ENCODE measurements at regions not wholly inside any gene's neighbourhood (a gene's known extent, or its start where the extent isn't known, plus 50 kb on each side); places are given as distances from the start of the nearest gene placed in this dataset.

DNA sequence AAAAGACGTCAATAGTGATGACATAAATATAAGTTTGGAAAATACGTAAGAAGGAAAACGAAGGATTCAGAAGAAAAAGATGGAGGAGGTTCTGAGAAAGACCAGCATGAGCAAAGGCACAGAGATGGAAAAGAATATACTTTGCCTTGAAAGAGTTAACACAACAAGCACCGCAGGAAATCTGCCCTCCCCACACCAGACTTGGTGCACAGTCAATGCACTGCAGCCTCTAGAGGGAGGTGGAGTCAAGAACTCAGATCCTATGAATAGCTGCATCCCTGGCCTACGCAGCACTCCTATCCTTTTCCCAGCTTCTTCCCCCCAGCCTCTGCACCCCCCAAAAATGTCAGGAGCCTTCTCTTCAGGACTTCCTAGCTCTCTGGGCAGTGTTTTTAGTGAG is 1370.6 kb upstream of the LRRTM3 start:
- TF ChIP-seq, protein P1, sequence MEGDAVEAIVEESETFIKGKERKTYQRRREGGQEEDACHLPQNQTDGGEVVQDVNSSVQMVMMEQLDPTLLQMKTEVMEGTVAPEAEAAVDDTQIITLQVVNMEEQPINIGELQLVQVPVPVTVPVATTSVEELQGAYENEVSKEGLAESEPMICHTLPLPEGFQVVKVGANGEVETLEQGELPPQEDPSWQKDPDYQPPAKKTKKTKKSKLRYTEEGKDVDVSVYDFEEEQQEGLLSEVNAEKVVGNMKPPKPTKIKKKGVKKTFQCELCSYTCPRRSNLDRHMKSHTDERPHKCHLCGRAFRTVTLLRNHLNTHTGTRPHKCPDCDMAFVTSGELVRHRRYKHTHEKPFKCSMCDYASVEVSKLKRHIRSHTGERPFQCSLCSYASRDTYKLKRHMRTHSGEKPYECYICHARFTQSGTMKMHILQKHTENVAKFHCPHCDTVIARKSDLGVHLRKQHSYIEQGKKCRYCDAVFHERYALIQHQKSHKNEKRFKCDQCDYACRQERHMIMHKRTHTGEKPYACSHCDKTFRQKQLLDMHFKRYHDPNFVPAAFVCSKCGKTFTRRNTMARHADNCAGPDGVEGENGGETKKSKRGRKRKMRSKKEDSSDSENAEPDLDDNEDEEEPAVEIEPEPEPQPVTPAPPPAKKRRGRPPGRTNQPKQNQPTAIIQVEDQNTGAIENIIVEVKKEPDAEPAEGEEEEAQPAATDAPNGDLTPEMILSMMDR (IDR thresholded peaks at IDR 0.05): no peak
- TF ChIP-seq POLR2A (IDR thresholded peaks at IDR 0.05): no peak

All from esophagus squamous epithelium (tissue), 4 donors.